NCI-H146 (cell line): ENCODE measurements at regions not wholly inside any gene's neighbourhood (a gene's known extent, or its start where the extent isn't known, plus 50 kb on each side); places are given as distances from the start of the nearest gene placed in this dataset.
"Not testable (repeated sequence)": the region's sequence is repeated elsewhere in the genome, so short reads cannot be mapped to it uniquely, and the experiment has no call there.

Experiments
- DNase-seq: peaks from one replicate; lab custom pipeline; 2025; lab: John Stamatoyannopoulos, UW

- DNase-seq: no peak
These were observed 1415.6 kb upstream of the PCDH7 start for GRCh38 chr4:29304595-29304994.

GRCh38 chr4:29307256-29307655, 1412.9 kb upstream of the PCDH7 start:
- DNase-seq: no peak

- no peak for DNase-seq
These were observed 1412.4 kb upstream of the PCDH7 start for GRCh38 chr4:29307755-29308154.

- DNase-seq: no peak
These were observed 1411.1 kb upstream of the PCDH7 start for GRCh38 chr4:29309050-29309449.

- DNase-seq: no peak
These were observed 1409.9 kb upstream of the PCDH7 start for GRCh38 chr4:29310252-29310651.

GRCh38 chr4:29311247-29311646, 1408.9 kb upstream of the PCDH7 start:
- DNase-seq: no peak

GRCh38 chr4:29319663-29320340, 1400.4 kb upstream of the PCDH7 start:
- DNase-seq: no peak

GRCh38 chr4:29320947-29321620, 1399.1 kb upstream of the PCDH7 start:
- DNase-seq: no peak

GRCh38 chr4:29326004-29326403, 1394.2 kb upstream of the PCDH7 start:
- DNase-seq: no peak

GRCh38 chr4:29326816-29327215, 1393.4 kb upstream of the PCDH7 start:
- DNase-seq: no peak

GRCh38 chr4:29336861-29337260, 1383.3 kb upstream of the PCDH7 start:
- no peak for DNase-seq

- DNase-seq: no peak
These were observed 1347.2 kb upstream of the PCDH7 start for GRCh38 chr4:29372971-29373370.

GRCh38 chr4:29375716-29376115, 1344.5 kb upstream of the PCDH7 start:
- DNase-seq: no peak

- DNase-seq: not testable (repeated sequence)
These were observed 1341.9 kb upstream of the PCDH7 start for GRCh38 chr4:29378237-29378636.

GRCh38 chr4:29390921-29391320, 1329.2 kb upstream of the PCDH7 start:
- no peak for DNase-seq

- DNase-seq: no peak
These were observed 1315.1 kb upstream of the PCDH7 start for GRCh38 chr4:29405116-29405515.

GRCh38 chr4:29415771-29416170, 1304.4 kb upstream of the PCDH7 start:
- no peak for DNase-seq

GRCh38 chr4:29423836-29424721, 1296.1 kb upstream of the PCDH7 start:
- DNase-seq: no peak

GRCh38 chr4:29453303-29453820, 1266.8 kb upstream of the PCDH7 start:
- no peak for DNase-seq

GRCh38 chr4:29459926-29460325, 1260.2 kb upstream of the PCDH7 start:
- DNase-seq: no peak

- DNase-seq: no peak
These were observed 1253.0 kb upstream of the PCDH7 start for GRCh38 chr4:29467044-29467717.
